HUDEP-2 (cell line): ENCODE measurements at regions not wholly inside any gene's neighbourhood (a gene's known extent, or its start where the extent isn't known, plus 50 kb on each side); places are given as distances from the start of the nearest gene placed in this dataset.
A peak's percentile ranks its signal among the peaks of the same experiment; 100 is the strongest.
"Not testable (repeated sequence)": the region's sequence is repeated elsewhere in the genome, so short reads cannot be mapped to it uniquely, and the experiment has no call there.

Source experiments
- DNase-seq, 76 experiments: peaks; one replicate each; lab custom pipeline; 2025; ENCODE audit not compliant: unreplicated experiment in 76 of 76; lab: John Stamatoyannopoulos, UW

DNA sequence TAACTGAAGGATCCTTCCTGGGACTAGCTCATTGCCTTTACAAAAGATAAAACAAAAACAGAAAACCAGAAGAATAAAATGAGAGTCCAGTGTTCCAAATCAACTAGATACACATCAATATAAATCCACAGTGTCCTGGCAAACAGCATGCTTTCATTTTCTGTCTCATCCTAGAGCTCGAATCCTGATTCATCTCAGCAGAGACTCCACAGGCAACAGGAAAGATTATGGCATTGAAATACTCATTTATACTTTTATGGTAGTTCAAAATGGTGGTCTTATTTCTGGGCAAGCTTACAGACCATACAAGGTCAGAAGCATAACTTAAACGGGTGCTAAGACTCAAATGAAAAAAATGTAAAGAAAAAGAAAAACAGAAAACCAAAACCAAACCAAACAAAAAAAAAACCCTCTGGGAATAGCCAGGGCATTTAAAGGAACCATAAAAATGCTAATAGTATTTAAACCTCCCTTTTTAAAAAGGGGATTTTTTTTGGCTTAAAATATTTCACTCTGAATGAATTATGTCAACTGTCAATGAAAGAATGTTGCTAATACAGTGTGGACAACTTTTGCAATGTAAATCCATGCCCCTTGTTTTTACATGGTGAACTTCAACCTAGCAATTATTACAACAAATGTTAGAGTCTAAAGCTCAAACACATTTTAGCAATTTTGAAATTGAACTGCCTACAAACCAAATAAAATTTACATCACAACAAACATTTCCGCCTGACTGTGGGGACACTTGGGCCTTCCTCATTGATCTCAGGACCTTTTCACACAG is 57.9 kb downstream of the GPR101 start:
- no peak for DNase-seq

DNA sequence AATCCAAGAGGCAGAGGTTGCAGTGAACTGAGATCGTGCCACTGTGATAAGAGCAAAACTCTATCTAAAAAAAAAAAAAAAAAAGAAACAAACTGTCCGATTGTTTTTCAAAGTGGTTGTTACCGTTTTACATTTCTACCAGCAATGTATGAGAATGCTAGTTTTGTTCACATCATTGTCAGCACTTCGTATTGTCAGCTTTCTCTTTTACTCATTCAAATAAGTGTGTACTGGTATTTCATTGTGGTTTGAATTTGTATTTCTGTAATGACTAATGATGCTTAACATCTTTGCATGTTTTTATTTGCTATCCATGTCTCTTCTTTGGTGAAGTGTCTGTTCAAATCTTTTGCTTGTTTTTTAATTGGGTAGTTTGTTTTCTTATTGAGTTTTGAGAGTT is 65.8 kb downstream of the GPR101 start:
- DNase-seq, result no peak

DNA sequence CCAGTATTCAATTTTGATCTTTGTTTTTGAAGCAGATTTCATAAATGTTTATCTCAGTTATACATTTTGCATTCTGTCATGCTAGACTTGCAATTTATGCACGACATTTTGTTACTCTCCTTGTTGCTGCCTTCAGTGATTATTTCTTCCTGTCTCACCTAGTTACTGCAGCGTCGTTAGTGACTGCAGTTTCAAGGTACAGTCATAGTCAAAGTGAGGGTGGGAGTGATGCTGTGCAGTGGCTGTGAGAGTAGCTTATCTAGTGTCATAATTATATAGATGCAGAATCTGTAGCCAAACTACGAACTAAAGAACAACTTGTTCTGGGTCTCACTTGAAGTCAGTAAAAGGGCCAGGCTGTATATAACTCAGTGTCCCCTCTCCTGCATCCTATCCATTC is 69.8 kb downstream of the GPR101 start:
- DNase-seq, result no peak

DNA sequence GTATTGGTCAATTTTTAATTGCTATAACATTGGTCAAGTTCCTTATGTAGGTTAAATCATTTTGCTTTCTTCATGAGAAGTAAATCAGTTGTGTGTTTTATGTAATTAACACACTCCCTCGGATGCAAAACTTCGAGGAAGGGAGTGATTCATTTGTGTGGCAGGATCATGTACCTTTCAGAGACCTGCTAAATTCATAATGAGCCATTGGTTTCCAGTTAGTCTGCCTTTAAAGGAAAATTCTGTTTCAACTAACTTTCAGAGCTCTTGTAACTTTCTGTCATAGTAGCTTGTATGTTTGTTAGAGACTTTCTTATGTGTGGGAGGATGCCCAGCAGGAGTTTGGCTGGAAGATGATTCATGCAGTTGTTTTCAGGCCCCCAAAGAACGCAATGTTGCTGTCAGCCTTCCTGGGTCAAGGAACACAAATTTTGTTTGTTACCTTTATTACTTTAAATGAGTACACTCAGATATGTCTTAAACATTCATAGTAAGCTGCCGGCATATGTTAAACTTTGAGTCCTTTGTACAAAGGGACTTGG is 72.1 kb downstream of the GPR101 start:
- no peak for DNase-seq

DNA sequence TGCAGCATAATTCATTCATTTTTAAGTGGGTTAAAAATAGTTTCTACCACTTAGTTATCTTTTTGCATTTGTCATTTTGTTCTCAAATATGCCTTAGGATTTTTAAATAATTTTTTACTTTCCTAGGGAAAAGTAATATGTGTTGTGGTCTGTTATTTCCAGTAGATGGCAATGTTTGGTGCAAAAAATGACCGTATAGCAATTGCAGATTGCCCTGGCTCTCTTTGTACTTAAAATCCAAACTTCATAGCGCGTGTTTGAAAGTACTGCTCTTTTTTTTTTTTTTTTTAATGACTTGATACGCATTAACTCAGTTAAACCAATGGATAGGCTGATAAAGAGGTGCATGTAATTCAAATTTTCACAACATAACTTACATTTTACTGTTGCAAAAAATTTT is 74.4 kb upstream of the RBMX start:
- DNase-seq, result peak in 4 of 76 experiments; percentile 0 to 3 (median 2)

DNA sequence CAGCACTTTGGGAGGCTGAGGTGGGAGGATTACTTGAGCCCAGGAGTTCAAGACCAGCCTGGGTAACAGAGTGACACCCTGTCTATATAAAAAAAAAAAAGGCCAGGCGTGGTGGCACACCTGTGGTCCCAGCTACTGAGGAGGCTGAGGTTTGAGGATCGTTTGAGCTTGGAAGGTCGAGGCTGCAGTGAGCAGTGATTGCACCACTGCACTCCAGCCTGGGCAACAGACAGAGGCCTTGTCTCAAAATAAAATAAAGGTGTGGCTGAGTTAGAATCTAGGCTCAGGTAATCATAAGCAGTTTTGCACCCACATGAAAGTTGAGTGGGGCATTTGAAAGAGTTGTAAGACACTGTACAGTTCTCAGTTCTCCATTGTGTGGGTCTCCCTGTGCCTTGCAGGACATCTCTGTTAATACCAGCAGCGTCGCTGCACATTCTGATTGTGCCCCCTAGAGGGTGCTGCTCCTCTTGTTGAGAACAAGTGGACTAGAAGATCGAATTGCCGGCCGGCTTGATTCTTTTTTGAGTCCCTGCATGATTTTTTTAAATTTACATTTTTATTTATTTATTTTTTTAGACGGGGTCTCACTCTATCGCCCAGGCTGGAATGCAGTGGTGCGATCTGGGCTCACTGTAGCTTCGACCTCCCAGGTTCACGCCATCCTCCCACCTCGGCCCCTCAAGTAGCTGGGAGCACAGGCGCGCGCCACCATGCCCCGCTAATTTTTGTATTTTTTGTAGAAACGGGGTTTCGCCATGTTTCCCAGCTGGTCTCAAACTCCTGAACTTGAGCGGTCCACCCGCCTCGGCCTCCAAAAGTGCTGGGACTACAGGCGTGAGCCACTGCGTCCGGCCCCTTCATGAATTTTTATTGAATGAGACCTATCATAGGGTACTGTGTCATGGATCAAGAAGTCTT is 73.6 kb upstream of the RBMX start:
- DNase-seq, result peak in 68 of 76 experiments; percentile 0 to 59 (median 28)

DNA sequence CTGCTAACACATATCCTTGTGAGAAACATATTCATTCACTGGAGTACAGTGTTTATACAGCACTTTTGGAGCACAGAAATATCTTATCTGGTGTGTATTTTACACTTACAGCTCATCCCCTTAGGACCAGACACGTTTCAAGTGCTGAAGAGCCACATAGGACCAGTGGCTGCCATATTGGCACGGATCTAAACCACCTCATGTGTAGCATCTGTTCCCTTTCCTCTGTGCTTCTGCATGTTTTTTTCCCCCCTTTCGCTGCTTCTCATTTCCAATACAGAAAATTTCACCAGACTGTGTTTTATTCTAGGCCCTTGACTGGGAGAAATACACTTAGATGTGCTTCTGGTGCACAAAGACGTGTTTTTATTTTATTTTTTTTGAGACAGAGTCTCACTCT is 69.7 kb upstream of the RBMX start:
- no peak for DNase-seq

DNA sequence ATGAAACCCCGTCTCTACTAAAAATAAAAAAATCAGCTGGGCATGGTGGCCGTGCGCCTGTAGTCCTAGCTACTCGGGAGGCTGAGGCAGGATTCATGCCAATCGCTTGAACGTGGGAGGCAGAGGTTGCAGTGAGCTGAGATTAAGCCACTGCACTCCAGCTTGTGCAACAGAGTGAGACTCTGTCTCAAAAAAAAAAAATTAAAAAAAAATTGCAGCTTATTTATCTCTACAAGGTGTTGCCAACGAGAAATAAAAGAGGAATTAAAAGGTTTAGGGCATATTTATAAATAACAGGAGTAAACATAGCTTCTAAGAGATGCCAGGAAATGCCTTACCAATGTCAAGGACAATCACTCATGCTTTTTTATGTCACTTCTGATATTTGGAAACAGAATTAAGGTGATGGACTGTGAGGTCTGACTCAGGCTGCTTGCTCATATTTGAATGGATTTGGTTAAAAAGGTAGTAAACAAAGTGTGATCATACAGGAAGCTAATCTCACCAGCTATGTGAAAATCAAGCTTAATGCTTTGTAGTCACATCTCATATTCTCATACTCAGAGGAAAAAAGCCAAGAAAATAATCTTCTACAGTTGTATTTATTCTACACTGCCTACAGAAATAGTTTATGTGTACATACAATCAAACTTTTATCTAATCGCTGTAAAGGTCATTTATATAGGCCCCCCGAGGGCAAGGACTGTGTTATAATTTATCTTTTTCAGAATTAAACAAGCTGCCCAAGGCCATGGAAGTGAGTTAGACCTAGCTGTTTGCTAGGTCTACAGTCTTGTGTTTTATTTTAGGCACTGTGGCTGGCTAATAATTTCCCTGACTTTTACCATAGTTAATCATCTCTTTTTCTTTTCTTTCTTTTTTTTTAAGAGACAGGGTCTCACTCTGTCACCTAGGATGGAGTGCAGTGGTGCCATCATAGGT is 61.1 kb upstream of the RBMX start:
- no peak for DNase-seq

DNA sequence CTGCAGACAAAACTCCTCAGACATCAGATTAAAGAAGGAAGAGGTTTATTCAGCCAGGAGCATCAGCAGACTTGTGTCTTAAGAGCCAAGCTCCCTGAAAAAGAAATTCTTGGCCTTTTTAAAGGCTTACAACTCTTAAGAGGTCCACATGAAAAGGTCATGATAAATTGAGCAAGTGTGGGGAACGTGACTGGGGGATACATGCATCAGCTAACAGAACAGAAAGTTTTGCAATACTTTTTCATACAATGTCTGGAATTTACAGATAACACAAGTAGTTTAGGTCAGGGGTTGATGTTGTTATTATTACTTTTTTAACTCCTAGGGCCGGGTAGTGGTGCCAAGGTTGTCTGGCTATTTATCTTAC is 55.6 kb upstream of the RBMX start:
- no peak for DNase-seq

DNA sequence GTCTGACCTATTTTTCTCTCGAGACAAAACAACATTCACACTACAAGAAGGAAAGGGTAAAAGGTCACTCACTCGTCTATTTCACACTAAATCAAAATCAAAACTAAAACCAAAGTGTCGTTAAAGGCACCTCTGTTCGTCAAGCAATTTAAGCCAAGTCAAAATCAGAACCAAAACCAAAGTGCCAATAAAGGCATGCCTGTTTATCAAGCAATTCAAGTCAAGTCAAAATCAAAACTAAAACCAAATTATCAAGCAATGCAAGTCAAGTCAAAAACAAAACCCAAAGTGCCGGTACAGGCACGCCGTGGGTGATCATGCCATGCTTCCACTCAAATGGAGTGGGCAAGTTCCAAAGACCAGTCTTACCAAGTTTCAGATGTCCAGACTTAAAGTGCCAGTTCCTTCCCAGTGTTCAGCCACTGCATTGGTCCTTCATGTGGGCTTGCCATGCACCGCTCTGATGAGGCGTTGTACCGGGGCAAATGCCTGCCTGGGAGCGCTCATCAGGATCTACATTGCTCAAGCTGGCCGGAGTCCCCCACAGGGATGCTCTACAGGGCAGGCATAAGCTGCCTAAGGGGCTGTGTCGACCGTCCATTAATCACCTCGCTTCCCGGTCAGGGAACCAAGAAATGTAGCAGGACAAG is 55.1 kb upstream of the RBMX start:
- DNase-seq, result not testable (repeated sequence)

DNA sequence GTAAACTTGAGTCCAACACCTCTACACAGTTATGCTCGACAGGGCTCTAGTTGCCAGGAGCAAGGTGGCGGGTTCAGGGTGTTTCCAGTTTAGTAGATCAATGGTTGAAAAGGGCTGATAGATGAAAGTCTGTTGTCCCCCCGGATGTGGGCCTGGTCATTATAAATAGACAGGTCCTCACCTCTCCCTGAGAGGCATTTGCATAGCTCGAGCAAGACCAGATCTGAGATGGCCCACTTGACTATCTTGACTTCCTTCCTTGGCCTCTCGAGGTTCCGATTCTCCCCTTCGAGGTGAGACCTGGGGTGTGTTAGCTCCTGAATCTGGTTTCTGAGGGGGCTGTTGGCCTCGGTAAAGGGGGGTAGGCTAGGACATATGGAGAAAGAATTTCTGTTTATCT is 54.1 kb upstream of the RBMX start:
- DNase-seq, result not testable (repeated sequence)

DNA sequence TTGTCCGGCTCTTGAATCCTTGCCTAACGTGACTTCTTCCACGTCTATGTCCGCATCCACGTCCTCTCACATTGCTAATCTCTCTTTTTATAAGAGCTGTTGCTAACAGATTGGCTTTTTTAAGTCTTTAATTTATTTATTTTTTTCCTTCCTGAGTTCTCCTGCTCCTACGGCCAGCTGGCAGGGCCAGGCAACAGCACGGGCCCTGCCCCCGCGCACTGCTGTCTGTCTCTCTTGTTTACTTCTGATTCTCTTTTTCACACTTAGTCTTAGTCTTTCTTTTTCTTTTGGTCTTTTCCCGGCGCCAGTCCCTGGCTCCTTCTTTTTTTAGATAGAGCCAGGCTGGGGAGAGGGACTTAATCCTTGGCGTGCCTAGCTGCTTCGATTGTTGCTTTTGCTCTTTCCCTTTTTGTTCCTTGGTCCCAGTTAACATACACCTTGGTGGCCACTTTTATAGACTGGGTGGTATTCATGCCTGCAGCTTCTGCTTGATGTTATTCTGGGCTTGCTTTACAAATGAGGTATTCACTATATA is 53.2 kb upstream of the RBMX start:
- DNase-seq, result no peak

DNA sequence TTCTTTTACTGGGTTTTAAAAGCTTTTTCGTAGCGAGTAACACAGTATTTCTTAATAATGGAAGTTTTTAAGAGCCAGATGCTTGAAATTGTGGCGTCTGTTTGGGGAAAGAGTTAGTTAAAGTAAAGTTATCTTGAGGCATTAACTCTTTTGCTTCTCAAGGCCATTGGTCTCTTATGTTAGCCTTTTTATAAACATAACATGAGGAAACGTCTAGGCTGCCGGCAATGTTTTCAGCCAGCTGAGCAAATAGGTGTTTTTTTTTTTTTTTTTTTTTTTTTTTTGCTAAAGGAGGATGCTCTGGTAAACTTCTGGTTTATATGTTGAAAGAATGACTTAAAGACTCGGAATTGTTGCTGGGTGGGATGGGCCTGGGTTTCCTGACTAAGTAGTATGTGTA is 51.1 kb upstream of the RBMX start:
- DNase-seq, result no peak
